IPS-20b (cell line): ENCODE measurements at regions not wholly inside any gene's neighbourhood (a gene's known extent, or its start where the extent isn't known, plus 50 kb on each side); places are given as distances from the start of the nearest gene placed in this dataset.

ENCODE experiments used
- H3K27ac ChIP-seq: one replicate; pipeline ENCODE4 v1.5.1; 2013; ENCODE audit warnings: low read length
- H3K27me3 ChIP-seq: 2 replicates; pipeline ENCODE4 v1.6.1; 2013; ENCODE audit warnings: mild to moderate bottlenecking, low read length, inconsistent platforms; ENCODE audit not compliant: insufficient read depth
- H3K36me3 ChIP-seq: 2 replicates; pipeline ENCODE4 v1.6.1; 2013; ENCODE audit warnings: low read depth, mild to moderate bottlenecking, inconsistent platforms, low read length, moderate library complexity; ENCODE audit not compliant: insufficient read depth
- H3K4me1 ChIP-seq: 2 replicates; pipeline ENCODE4 v1.6.1; 2013; ENCODE audit warnings: mild to moderate bottlenecking, control low read depth, inconsistent platforms, low read length, moderate library complexity; ENCODE audit not compliant: insufficient read depth
- H3K4me3 ChIP-seq: 2 replicates; pipeline ENCODE4 v1.5.1; 2013; ENCODE audit warnings: mild to moderate bottlenecking, low read length, inconsistent platforms
- H3K9ac ChIP-seq: 2 replicates; pipeline ENCODE4 v1.6.1; 2013; ENCODE audit warnings: low read depth, mild to moderate bottlenecking, inconsistent platforms, low read length, moderate library complexity
- H3K9me3 ChIP-seq: 2 replicates; pipeline ENCODE4 v1.6.1; 2013; ENCODE audit warnings: mild to moderate bottlenecking, low read depth, low read length, inconsistent platforms; ENCODE audit not compliant: insufficient read depth

DNA sequence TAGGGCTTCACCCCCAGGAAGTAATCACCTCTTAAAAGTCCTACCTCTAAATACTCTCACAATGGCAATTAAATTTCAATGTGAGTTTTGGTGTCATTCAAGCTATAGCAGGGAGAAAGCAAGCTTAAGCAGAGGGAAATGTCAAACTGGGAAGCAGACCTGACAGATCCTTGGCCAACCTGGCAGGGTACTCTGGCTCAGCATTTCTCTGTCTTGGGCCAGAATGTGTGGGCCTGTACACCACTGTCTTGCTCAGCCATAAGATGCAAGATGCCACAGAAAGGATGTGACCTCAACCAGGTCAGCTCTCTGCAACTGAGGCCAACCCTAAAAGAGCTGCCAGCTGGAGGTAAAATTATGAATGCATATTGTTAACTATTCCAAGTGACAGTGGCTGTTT lies 130.6 kb upstream of the CMC1 start:
- H3K36me3 ChIP-seq = no peaks in the 10 kb centered on the region
- no peaks in the 10 kb centered on the region; the same call in 1 of the 2 replicates for H3K9me3 ChIP-seq
- no peaks in the 10 kb centered on the region for H3K4me1 ChIP-seq
- no peak overlapping the region for H3K9ac ChIP-seq
- no peaks in the 10 kb centered on the region for H3K27me3 ChIP-seq
- no peak overlapping the region for H3K4me3 ChIP-seq
- no peak overlapping the region for H3K27ac ChIP-seq

GRCh38 chr3:28114893-28115292 lies 126.5 kb upstream of the CMC1 start:
- no peak overlapping the region for H3K27ac ChIP-seq
- no peak overlapping the region for H3K9ac ChIP-seq
- no peaks in the 10 kb centered on the region for H3K27me3 ChIP-seq
- H3K4me3 ChIP-seq = no peak overlapping the region
- H3K9me3 ChIP-seq = no peaks in the 10 kb centered on the region; the same call in 1 of the 2 replicates
- H3K36me3 ChIP-seq = no peaks in the 10 kb centered on the region
- peaks cover 20% of the 10 kb centered on the region; the same call in 1 of the 2 replicates for H3K4me1 ChIP-seq

- Histone ChIP-seq H3K9me3 (no peaks in the 10 kb centered on the region; the same call in 1 of the 2 replicates), H3K9ac (no peak overlapping the region), H3K36me3 (no peaks in the 10 kb centered on the region), H3K27me3 (no peaks in the 10 kb centered on the region), H3K4me1 (peaks cover 20% of the 10 kb centered on the region; the same call in 1 of the 2 replicates), H3K27ac (no peak overlapping the region), H3K4me3 (no peak overlapping the region)
Observed at GRCh38 chr3:28115316-28115715, 126.1 kb upstream of the CMC1 start.

DNA sequence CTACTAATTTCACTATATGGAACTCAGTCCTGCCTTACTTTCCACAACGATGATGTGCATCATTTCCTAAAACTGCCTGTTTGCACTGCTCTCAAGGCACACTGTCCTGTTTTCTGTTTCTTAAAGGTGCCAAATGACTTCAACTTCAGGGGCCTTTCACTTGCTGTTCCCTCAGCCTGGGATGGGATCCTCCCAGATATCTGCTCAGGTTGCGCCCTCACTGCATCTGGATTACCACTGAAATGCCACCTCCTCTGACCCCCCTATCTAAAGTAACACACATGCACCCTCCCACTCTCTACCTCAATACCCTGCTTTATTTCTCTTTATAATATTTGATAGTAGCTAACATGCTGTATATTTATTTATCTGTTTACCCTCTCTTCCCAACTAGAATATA lies 123.8 kb upstream of the CMC1 start:
- Histone ChIP-seq H3K9me3 (no peaks in the 10 kb centered on the region; the same call in 1 of the 2 replicates), H3K27ac (no peak overlapping the region), H3K4me1 (peaks cover 20% of the 10 kb centered on the region; the same call in 1 of the 2 replicates), H3K27me3 (no peaks in the 10 kb centered on the region), H3K36me3 (no peaks in the 10 kb centered on the region), H3K4me3 (no peak overlapping the region; the same call in 1 of the 2 replicates), H3K9ac (no peak overlapping the region)

DNA sequence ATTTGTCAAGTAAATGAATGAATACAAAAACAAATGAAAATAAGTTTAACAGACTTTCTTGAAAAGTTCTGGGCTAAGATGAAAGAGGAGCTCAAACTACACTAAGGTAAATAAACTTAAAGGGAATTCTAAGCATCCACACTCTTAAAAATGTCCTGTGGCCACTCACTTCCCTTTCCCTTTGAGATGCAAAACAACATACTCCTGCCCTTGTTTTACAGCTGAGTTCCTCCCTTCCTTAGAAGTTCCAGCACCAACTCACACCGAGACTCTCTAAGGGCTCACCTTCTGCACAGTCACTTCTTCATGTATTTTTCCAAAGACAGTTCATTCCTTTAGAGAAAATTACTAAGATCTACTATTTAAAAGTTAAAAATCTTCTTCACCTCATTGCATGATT lies 123.3 kb upstream of the CMC1 start:
- no peaks in the 10 kb centered on the region; the same call in 1 of the 2 replicates for H3K9me3 ChIP-seq
- no peaks in the 10 kb centered on the region for H3K27me3 ChIP-seq
- peaks cover 20% of the 10 kb centered on the region; the same call in 1 of the 2 replicates for H3K4me1 ChIP-seq
- H3K4me3 ChIP-seq = peak overlapping the region; percentile 20; the same call in 1 of the 2 replicates
- no peak overlapping the region; the same call in 1 of the 2 replicates for H3K9ac ChIP-seq
- H3K36me3 ChIP-seq = no peaks in the 10 kb centered on the region
- H3K27ac ChIP-seq = no peak overlapping the region

GRCh38 chr3:28122227-28122626 lies 119.2 kb upstream of the CMC1 start:
- Histone ChIP-seq H3K36me3 (no peaks in the 10 kb centered on the region), H3K9ac (no peak overlapping the region), H3K27me3 (no peaks in the 10 kb centered on the region), H3K4me3 (no peak overlapping the region), H3K27ac (no peak overlapping the region), H3K9me3 (no peaks in the 10 kb centered on the region), H3K4me1 (peaks cover 18% of the 10 kb centered on the region; the same call in 1 of the 2 replicates)

GRCh38 chr3:28124882-28125281 lies 116.5 kb upstream of the CMC1 start:
- H3K27ac ChIP-seq = no peak overlapping the region
- H3K36me3 ChIP-seq = no peaks in the 10 kb centered on the region
- H3K27me3 ChIP-seq = no peaks in the 10 kb centered on the region
- no peaks in the 10 kb centered on the region for H3K4me1 ChIP-seq
- H3K4me3 ChIP-seq = no peak overlapping the region
- no peak overlapping the region for H3K9ac ChIP-seq
- no peaks in the 10 kb centered on the region for H3K9me3 ChIP-seq

- no peak overlapping the region for H3K4me3 ChIP-seq
- no peaks in the 10 kb centered on the region for H3K9me3 ChIP-seq
- H3K4me1 ChIP-seq = no peaks in the 10 kb centered on the region
- no peaks in the 10 kb centered on the region for H3K36me3 ChIP-seq
- H3K27ac ChIP-seq = no peak overlapping the region
- H3K9ac ChIP-seq = no peak overlapping the region
- no peaks in the 10 kb centered on the region for H3K27me3 ChIP-seq
Observed at GRCh38 chr3:28125342-28125741, 116.1 kb upstream of the CMC1 start.

GRCh38 chr3:28130836-28131235 lies 110.6 kb upstream of the CMC1 start:
- no peaks in the 10 kb centered on the region for H3K9me3 ChIP-seq
- no peaks in the 10 kb centered on the region for H3K27me3 ChIP-seq
- no peaks in the 10 kb centered on the region for H3K36me3 ChIP-seq
- no peak overlapping the region for H3K27ac ChIP-seq
- no peaks in the 10 kb centered on the region for H3K4me1 ChIP-seq
- no peak overlapping the region for H3K9ac ChIP-seq
- H3K4me3 ChIP-seq = no peak overlapping the region

GRCh38 chr3:28132941-28133340 lies 108.5 kb upstream of the CMC1 start:
- Histone ChIP-seq H3K27ac (no peak overlapping the region), H3K4me3 (no peak overlapping the region), H3K9ac (no peak overlapping the region), H3K36me3 (no peaks in the 10 kb centered on the region), H3K9me3 (no peaks in the 10 kb centered on the region), H3K4me1 (no peaks in the 10 kb centered on the region), H3K27me3 (no peaks in the 10 kb centered on the region)

- Histone ChIP-seq H3K27ac (no peak overlapping the region), H3K4me3 (no peak overlapping the region), H3K27me3 (no peaks in the 10 kb centered on the region), H3K4me1 (no peaks in the 10 kb centered on the region), H3K36me3 (no peaks in the 10 kb centered on the region), H3K9ac (no peak overlapping the region), H3K9me3 (no peaks in the 10 kb centered on the region)
Observed at GRCh38 chr3:28134198-28134597, 107.2 kb upstream of the CMC1 start.

GRCh38 chr3:28134792-28135375 lies 106.5 kb upstream of the CMC1 start:
- no peaks in the 10 kb centered on the region for H3K27me3 ChIP-seq
- H3K36me3 ChIP-seq = no peaks in the 10 kb centered on the region
- no peak overlapping the region for H3K27ac ChIP-seq
- H3K9ac ChIP-seq = no peak overlapping the region
- H3K4me3 ChIP-seq = no peak overlapping the region
- H3K9me3 ChIP-seq = no peaks in the 10 kb centered on the region
- H3K4me1 ChIP-seq = no peaks in the 10 kb centered on the region
